K562 (cell line): ENCODE measurements at regions not wholly inside any gene's neighbourhood (a gene's known extent, or its start where the extent isn't known, plus 50 kb on each side); places are given as distances from the start of the nearest gene placed in this dataset.

Experiments
- ATAC-seq: fragments of 200-7000 bp; cut with Tn5 transposase; 3 replicates; pipeline ENCODE4 v1.9.1; 2020; ENCODE audit warnings: moderate library complexity
- BruUV-seq: library from RNA; stranded (reverse); fragments of 400-500 nt; replicated peaks from 2 replicates; lab custom pipeline; 2021; lab: Mats Ljungman, UMichigan
- CTCF ChIA-PET: fragments of 300-600 bp; formaldehyde crosslinking; extraction: SDS; loops from one replicate; lab custom pipeline; 2021; ENCODE audit warnings: low intra/inter-chr PET ratio; lab: Yijun Ruan, JAX
- POLR2A ChIA-PET: fragments of 300-600, 350-650 bp; sonication (Branson Sonifier 250); formaldehyde crosslinking; extraction: SDS; loops from one replicate; lab custom pipeline; 2021; ENCODE audit warnings: antibody characterized with exemption, inconsistent platforms; lab: Yijun Ruan, JAX
- DNase-seq, 4 experiments: peaks; one replicate each; pipeline versions ENCODE4 v3.0.0 to v3.0.0-alpha.2; 2011 to 2018; ENCODE audit warnings: low spot score in 3 of 4, mixed read lengths in 3 of 4; ENCODE audit errors: extremely low read depth in 1 of 4
- FAIRE-seq: peaks from 2 replicates; lab custom pipeline; 2011; peaks lifted over from hg19 to GRCh38; lab: Jason Lieb, UNC
- H2AFZ ChIP-seq: 2 replicates; pipeline ENCODE4 v1.6.0; 2011; ENCODE audit warnings: low read depth, low read length, control low read depth, inconsistent platforms
- H3K27ac ChIP-seq: fragments of 200-600 bp; 3 replicates; pipeline ENCODE4 v1.8.0; 2011; ENCODE audit warnings: low read depth, mild to moderate bottlenecking, control low read depth, inconsistent platforms, low read length, moderate library complexity, mixed read lengths; ENCODE audit errors: extremely low read depth
- H3K27me3 ChIP-seq, 2 experiments: fragments of 300-600 bp in 1 of 2; 2 replicates in 1 of 2; 3 replicates in 1 of 2; pipeline versions ENCODE4 v1.6.0 to v1.8.0; 2011; ENCODE audit warnings: inconsistent platforms in 2 of 2, low read length in 2 of 2, mild to moderate bottlenecking in 1 of 2, mixed read lengths in 1 of 2, moderate library complexity in 1 of 2; ENCODE audit not compliant: control insufficient read depth in 2 of 2, insufficient read depth in 2 of 2
- H3K36me3 ChIP-seq: fragments of 300-600 bp; 3 replicates; pipeline ENCODE4 v1.8.0; 2011; ENCODE audit warnings: mild to moderate bottlenecking, low read length, inconsistent platforms; ENCODE audit not compliant: control insufficient read depth, insufficient read depth
- H3K4me1 ChIP-seq, 2 experiments: fragments of 200-600 bp in 1 of 2; replicated peaks in 1 of 2; 2 replicates in 1 of 2; 3 replicates in 1 of 2; pipeline versions ENCODE4 v1.5.1 to v1.8.0; 2011; ENCODE audit warnings: inconsistent platforms in 2 of 2, low read length in 2 of 2, mild to moderate bottlenecking in 1 of 2, mixed read lengths in 1 of 2, moderate library complexity in 1 of 2; ENCODE audit not compliant: control insufficient read depth in 2 of 2, insufficient read depth in 2 of 2
- H3K4me2 ChIP-seq: 2 replicates; pipeline ENCODE4 v1.6.1; 2011; ENCODE audit warnings: low read length, control low read depth, inconsistent platforms, mixed read lengths; ENCODE audit not compliant: insufficient read depth
- H3K4me3 ChIP-seq: fragments of 200-600 bp; sonication (generic), shearing (Covaris generic); 2 replicates; pipeline ENCODE4 v1.5.1; 2016; ENCODE audit warnings: control low read depth, inconsistent platforms
- H3K79me2 ChIP-seq: fragments of 200-600 bp; 3 replicates; pipeline ENCODE4 v1.8.0; 2011; ENCODE audit warnings: low read length, inconsistent platforms; ENCODE audit not compliant: control insufficient read depth, insufficient read depth
- H3K9ac ChIP-seq, 2 experiments: 2 replicates each; pipeline versions ENCODE4 v1.6.0 to v1.6.1; 2011; ENCODE audit warnings: low read depth in 2 of 2, low read length in 2 of 2, control low read depth in 1 of 2, inconsistent platforms in 1 of 2, mild to moderate bottlenecking in 1 of 2, mixed read lengths in 1 of 2; ENCODE audit not compliant: insufficient read depth in 1 of 2
- H3K9me1 ChIP-seq: one replicate; pipeline ENCODE4 v1.6.0; 2011; ENCODE audit warnings: inconsistent platforms, mild to moderate bottlenecking, low read length, moderate library complexity; ENCODE audit not compliant: control insufficient read depth, insufficient read depth
- H3K9me3 ChIP-seq: replicated peaks from 2 replicates; pipeline ENCODE4 v1.5.1; 2011; ENCODE audit warnings: low read depth, low read length, inconsistent platforms; ENCODE audit not compliant: control insufficient read depth, insufficient read depth
- H4K20me1 ChIP-seq: replicated peaks from 2 replicates; pipeline ENCODE4 v1.6.1; 2011; ENCODE audit warnings: low read length, inconsistent platforms, mixed read lengths; ENCODE audit not compliant: control insufficient read depth, insufficient read depth
- NCOR1 ChIP-seq: fragments of 450-650 bp; IDR thresholded peaks from 2 replicates; pipeline ENCODE4 v1.6.1; 2016; ENCODE audit warnings: mild to moderate bottlenecking, moderate library complexity
- RFX1 ChIP-seq: fragments of 450-650 bp; IDR thresholded peaks from 2 replicates; pipeline ENCODE4 v1.6.1; 2016; ENCODE audit warnings: mild to moderate bottlenecking, moderate library complexity
- TRIM24 ChIP-seq, 2 experiments: fragments of 450-650 bp; IDR thresholded peaks; 2 replicates each; pipeline ENCODE4 v1.6.1; 2016
- ZNF740 ChIP-seq, 3 experiments: fragments of 200-800 bp in 1 of 3; sonication (Bioruptor generic) in 1 of 3; sonication (generic) in 1 of 3; formaldehyde crosslinking in 1 of 3; IDR thresholded peaks; 2 replicates each; pipeline versions ENCODE4 v1.6.1 to v1.8.0; 2016 to 2022; ENCODE audit warnings: mild to moderate bottlenecking in 2 of 3, missing compliant biosample characterization in 2 of 3, missing genetic modification characterization in 2 of 3, missing genetic modification reagents in 1 of 3
- WGBS: fragments of 100-300 bp; shearing (Covaris generic); methylation state at CpG from one replicate; pipeline ENCODE4 v1.1.6; 2016; ENCODE audit warnings: low coverage, mixed read lengths; ENCODE audit not compliant: insufficient coverage; ENCODE audit errors: missing lambda C conversion rate; 5-methylcytosine and 5-hydroxymethylcytosine counted together
- in situ Hi-C: fragments of 300-500 bp; cut with MboI; formaldehyde crosslinking; loops from 4 replicates; pipeline ENCODE4 v1.15.0; 2018; ENCODE audit warnings: inconsistent platforms, mixed read lengths
- intact Hi-C: fragments of 100-400 bp; cut with micrococcal nuclease; formaldehyde crosslinking; loops from 2 replicates; pipeline ENCODE4 v1.14.2; 2022
- TF ChIP-seq, protein P1 (sequence below): IDR thresholded peaks from 3 replicates; pipeline ENCODE4 v1.6.1; 2011; ENCODE audit warnings: borderline replicate concordance, mild to moderate bottlenecking, moderate library complexity; ENCODE audit not compliant: insufficient read length; ENCODE audit errors: extremely low read depth

- no peak overlapping the region for H3K4me3 ChIP-seq
- FAIRE-seq = no peak
- no peak for DNase-seq
- no peaks in the 10 kb centered on the region for H3K4me1 ChIP-seq
- H3K79me2 ChIP-seq = no peaks in the 10 kb centered on the region
- in situ Hi-C loops = no loop called here
- no peaks in the 10 kb centered on the region for H3K9me1 ChIP-seq
- CTCF ChIA-PET = no interaction called here
- no peak overlapping the region for H3K4me2 ChIP-seq
- intact Hi-C loops = no loop called here
- no peak overlapping the region for H2AFZ ChIP-seq
- no peaks in the 10 kb centered on the region for H3K36me3 ChIP-seq
- 7% methylated on average over 2 of the region's 2 CpGs for WGBS
- no peak for TF ChIP-seq RFX1
- no peak for TF ChIP-seq TRIM24 (IDR thresholded peaks at IDR 0.05)
- TF ChIP-seq, protein P1, sequence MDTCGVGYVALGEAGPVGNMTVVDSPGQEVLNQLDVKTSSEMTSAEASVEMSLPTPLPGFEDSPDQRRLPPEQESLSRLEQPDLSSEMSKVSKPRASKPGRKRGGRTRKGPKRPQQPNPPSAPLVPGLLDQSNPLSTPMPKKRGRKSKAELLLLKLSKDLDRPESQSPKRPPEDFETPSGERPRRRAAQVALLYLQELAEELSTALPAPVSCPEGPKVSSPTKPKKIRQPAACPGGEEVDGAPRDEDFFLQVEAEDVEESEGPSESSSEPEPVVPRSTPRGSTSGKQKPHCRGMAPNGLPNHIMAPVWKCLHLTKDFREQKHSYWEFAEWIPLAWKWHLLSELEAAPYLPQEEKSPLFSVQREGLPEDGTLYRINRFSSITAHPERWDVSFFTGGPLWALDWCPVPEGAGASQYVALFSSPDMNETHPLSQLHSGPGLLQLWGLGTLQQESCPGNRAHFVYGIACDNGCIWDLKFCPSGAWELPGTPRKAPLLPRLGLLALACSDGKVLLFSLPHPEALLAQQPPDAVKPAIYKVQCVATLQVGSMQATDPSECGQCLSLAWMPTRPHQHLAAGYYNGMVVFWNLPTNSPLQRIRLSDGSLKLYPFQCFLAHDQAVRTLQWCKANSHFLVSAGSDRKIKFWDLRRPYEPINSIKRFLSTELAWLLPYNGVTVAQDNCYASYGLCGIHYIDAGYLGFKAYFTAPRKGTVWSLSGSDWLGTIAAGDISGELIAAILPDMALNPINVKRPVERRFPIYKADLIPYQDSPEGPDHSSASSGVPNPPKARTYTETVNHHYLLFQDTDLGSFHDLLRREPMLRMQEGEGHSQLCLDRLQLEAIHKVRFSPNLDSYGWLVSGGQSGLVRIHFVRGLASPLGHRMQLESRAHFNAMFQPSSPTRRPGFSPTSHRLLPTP = no peak
- no peak for TF ChIP-seq ZNF740 (CRISPR knock-in tag; IDR thresholded peaks at IDR 0.05)
- TF ChIP-seq ZNF740 (tag; IDR thresholded peaks at IDR 0.05) = no peak
- no peak for TF ChIP-seq NCOR1
- H4K20me1 ChIP-seq = no peaks in the 10 kb centered on the region
- no peak for ATAC-seq
- no peak overlapping the region for H3K9ac ChIP-seq
- no peaks in the 10 kb centered on the region for H3K27me3 ChIP-seq
- no peaks in the 10 kb centered on the region for H3K9me3 ChIP-seq
- no peak overlapping the region for H3K27ac ChIP-seq
- no TSS peak for BruUV-seq
- POLR2A ChIA-PET = no interaction called here
These were observed 82.5 kb upstream of the OGFRL1 start for GRCh38 chr6:71206089-71206488.
